ENCODE measurements at regions not wholly inside any gene's neighbourhood (a gene's known extent, or its start where the extent isn't known, plus 50 kb on each side); places are given as distances from the start of the nearest gene placed in this dataset.
"Not testable (repeated sequence)": the region's sequence is repeated elsewhere in the genome, so short reads cannot be mapped to it uniquely, and the experiment has no call there.

GRCh38 chr1:199474738-199475137 lies 552.8 kb upstream of the NR5A2 start:
- DNase-seq = no peak

GRCh38 chr1:199482426-199482825 lies 545.1 kb upstream of the NR5A2 start:
- no peak for DNase-seq

- no peak for DNase-seq
These were observed 537.9 kb upstream of the NR5A2 start for GRCh38 chr1:199489594-199489993.

GRCh38 chr1:199490769-199491527 lies 536.6 kb upstream of the NR5A2 start:
- DNase-seq = no peak

- no peak for DNase-seq
These were observed 532.1 kb upstream of the NR5A2 start for GRCh38 chr1:199495432-199495831.

- not testable (repeated sequence) for DNase-seq
These were observed 528.7 kb upstream of the NR5A2 start for GRCh38 chr1:199498802-199499201.

- no peak for DNase-seq
These were observed 519.4 kb upstream of the NR5A2 start for GRCh38 chr1:199508072-199508471.

- DNase-seq = no peak
These were observed 518.9 kb upstream of the NR5A2 start for GRCh38 chr1:199508653-199509052.

- no peak for DNase-seq
These were observed 518.1 kb upstream of the NR5A2 start for GRCh38 chr1:199509456-199509855.

GRCh38 chr1:199510314-199510713 lies 517.2 kb upstream of the NR5A2 start:
- DNase-seq = no peak

GRCh38 chr1:199512037-199512710 lies 515.3 kb upstream of the NR5A2 start:
- no peak for DNase-seq

GRCh38 chr1:199515261-199515660 lies 512.2 kb upstream of the NR5A2 start:
- no peak for DNase-seq

GRCh38 chr1:199522338-199522737 lies 505.2 kb upstream of the NR5A2 start:
- no peak for DNase-seq

GRCh38 chr1:199522936-199523335 lies 504.6 kb upstream of the NR5A2 start:
- DNase-seq = no peak

GRCh38 chr1:199529324-199529723 lies 498.2 kb upstream of the NR5A2 start:
- no peak for DNase-seq

- not testable (repeated sequence) for DNase-seq
These were observed 494.1 kb upstream of the NR5A2 start for GRCh38 chr1:199533361-199533760.

- DNase-seq = no peak
These were observed 481.7 kb upstream of the NR5A2 start for GRCh38 chr1:199545780-199546179.

GRCh38 chr1:199546323-199546722 lies 481.2 kb upstream of the NR5A2 start:
- no peak for DNase-seq

- no peak for DNase-seq
These were observed 478.1 kb upstream of the NR5A2 start for GRCh38 chr1:199549421-199549820.

GRCh38 chr1:199550199-199551065 lies 477.1 kb upstream of the NR5A2 start:
- DNase-seq = no peak

GRCh38 chr1:199551967-199552565 lies 475.4 kb upstream of the NR5A2 start:
- no peak for DNase-seq

GRCh38 chr1:199553104-199553503 lies 474.4 kb upstream of the NR5A2 start:
- DNase-seq = no peak

GRCh38 chr1:199561334-199561733 lies 466.2 kb upstream of the NR5A2 start:
- DNase-seq = no peak

Measured in activated CD4-positive, CD25-positive, alpha-beta regulatory T cell (primary cell).